ENCODE measurements at regions not wholly inside any gene's neighbourhood (a gene's known extent, or its start where the extent isn't known, plus 50 kb on each side); places are given as distances from the start of the nearest gene placed in this dataset.

DNA sequence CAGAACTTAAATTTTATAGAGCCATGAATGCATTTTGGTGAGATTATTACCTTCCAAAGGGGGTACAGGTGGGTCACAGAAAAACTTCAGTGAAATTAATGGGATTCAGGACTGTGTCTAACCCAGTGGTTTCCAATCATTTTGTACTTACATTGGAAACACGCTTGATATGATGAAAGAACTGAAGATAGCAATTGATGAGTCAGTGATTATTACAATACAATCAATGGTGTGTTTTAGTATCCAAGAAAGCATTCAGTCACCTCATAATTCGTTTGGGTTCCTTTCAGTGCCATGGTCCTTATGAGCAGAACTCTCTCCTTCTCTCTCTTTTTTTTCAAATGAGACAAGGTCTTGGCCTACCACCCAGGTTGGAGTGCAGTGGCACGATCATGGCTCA lies 66.5 kb upstream of the IGFBP5 start:
- peaks cover 8% of the 10 kb centered on the region for H3K27me3 ChIP-seq (ENCODE audit: control insufficient read depth, insufficient read depth, low read length)
- CTCF ChIA-PET = no interaction called here
- no peaks in the 10 kb centered on the region for H3K36me3 ChIP-seq (ENCODE audit: control insufficient read depth, insufficient read depth, low read length)
- POLR2A ChIA-PET = no interaction called here
- TF ChIP-seq, protein P1, sequence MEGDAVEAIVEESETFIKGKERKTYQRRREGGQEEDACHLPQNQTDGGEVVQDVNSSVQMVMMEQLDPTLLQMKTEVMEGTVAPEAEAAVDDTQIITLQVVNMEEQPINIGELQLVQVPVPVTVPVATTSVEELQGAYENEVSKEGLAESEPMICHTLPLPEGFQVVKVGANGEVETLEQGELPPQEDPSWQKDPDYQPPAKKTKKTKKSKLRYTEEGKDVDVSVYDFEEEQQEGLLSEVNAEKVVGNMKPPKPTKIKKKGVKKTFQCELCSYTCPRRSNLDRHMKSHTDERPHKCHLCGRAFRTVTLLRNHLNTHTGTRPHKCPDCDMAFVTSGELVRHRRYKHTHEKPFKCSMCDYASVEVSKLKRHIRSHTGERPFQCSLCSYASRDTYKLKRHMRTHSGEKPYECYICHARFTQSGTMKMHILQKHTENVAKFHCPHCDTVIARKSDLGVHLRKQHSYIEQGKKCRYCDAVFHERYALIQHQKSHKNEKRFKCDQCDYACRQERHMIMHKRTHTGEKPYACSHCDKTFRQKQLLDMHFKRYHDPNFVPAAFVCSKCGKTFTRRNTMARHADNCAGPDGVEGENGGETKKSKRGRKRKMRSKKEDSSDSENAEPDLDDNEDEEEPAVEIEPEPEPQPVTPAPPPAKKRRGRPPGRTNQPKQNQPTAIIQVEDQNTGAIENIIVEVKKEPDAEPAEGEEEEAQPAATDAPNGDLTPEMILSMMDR (IDR thresholded peaks at IDR 0.05; ENCODE audit: insufficient read depth, low read depth, low read length) = no peak
- DNase-seq (ENCODE audit: low read depth) = no peak
- no peak overlapping the region for H3K4me3 ChIP-seq (ENCODE audit: low read depth, low read length)

DNA sequence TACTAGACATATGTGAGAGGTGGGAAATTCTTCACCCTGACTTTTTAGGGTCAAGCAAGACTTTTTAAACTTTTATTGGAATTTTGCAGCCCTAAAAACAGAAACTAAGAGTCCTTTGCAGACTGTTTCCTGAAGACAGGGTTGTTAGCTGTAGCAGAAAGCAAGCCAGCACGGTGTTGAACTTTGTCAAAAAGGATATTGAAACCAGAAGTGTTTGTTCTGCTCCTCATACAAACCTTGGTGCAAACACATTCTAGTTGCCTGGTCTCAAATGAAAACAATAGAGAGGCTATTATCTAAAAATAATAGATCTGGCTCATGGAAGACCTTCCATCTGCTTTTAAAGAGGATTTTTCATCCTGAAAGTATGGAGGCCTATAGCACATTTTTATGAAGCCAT lies 65.8 kb upstream of the IGFBP5 start:
- H3K36me3 ChIP-seq (ENCODE audit: control insufficient read depth, insufficient read depth, low read length) = no peaks in the 10 kb centered on the region
- ChIA-PET CTCF (no interaction called here), POLR2A (no interaction called here)
- H3K27me3 ChIP-seq (ENCODE audit: control insufficient read depth, insufficient read depth, low read length) = peaks cover 7% of the 10 kb centered on the region
- TF ChIP-seq, protein P1 (IDR thresholded peaks at IDR 0.05; ENCODE audit: insufficient read depth, low read depth, low read length) = no peak
- no peak overlapping the region for H3K4me3 ChIP-seq (ENCODE audit: low read depth, low read length)
- no peak for DNase-seq (ENCODE audit: low read depth)

DNA sequence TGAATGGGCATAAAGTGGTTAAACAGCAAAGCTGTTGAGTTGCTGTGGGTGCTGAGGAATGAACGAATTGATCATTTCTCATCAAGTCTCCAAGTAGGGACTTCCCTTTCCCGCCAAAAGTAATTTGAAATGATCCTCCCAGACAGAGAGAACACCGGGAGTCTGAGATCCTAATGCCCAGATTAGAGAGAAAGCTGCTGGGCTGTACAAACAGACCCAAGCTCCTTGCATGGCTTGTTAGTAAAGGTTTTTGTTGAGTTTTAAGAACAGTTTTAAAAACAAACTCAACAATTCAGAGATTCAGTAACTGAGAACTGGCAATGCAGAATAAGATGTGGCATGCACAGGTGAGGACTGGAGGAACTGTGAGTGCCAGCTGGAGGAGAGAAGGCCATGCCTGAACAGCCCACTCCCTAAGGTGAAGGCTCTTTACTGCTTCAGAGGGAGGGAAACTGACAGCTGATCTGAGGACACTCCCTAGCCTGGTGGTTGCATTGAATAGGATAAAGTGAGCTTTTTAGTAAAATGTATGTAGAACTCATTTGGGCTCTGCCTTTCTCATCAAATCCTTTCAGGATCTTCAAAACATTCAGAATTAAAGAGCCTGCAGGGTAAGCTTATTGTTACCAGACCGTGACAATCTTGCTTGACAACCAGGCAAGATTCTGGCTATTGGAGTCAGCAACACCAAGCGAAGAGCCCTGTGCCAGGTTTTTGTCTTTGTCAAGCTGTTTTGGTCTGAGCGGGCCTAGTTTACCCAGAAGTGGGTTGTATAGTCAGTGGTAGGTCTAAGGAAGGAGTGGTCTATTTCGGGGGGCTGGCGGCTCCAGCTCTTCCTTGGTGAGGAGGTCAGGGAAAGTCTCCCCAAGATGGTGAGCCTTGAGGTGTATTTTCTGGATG lies 63.2 kb upstream of the IGFBP5 start:
- CTCF ChIA-PET = interaction anchor here (0.8 to 1.0 kb wide), 3 partner anchors 9 to 408 kb away, joined by 3 read pairs; no protein-coding TSS in a partner anchor
- POLR2A ChIA-PET = no interaction called here
- H3K36me3 ChIP-seq (ENCODE audit: control insufficient read depth, insufficient read depth, low read length) = no peaks in the 10 kb centered on the region

DNA sequence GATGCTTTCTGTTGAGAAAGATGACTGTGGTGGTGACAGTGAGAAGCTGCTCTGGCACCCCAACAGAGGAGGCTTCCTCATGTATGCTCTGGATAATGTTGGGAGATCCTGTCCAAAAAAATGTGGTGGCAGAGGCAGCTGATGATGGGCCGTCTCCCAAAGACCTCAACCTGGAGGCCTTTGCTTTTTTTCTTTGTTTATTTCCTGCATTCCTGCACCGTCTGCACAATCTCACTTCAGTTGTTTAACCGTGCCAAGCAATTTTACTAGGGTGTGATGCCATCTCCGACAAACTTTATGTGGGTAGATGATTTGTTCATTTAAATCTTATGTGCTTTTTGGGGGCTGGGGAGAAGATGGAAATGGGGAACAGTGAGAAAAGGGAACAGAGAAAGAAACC lies 62.2 kb upstream of the IGFBP5 start:
- TF ChIP-seq, protein P1 (IDR thresholded peaks at IDR 0.05; ENCODE audit: insufficient read depth, low read depth, low read length) = no peak
- H3K36me3 ChIP-seq (ENCODE audit: control insufficient read depth, insufficient read depth, low read length) = no peaks in the 10 kb centered on the region
- DNase-seq (ENCODE audit: low read depth) = no peak
- ChIA-PET POLR2A (no interaction called here), CTCF (interaction anchor here (0.8 kb wide), 1 partner anchor 135 kb away, joined by 3 read pairs; no protein-coding TSS in a partner anchor)
- H3K4me3 ChIP-seq (ENCODE audit: low read depth, low read length) = no peak overlapping the region
- H3K27me3 ChIP-seq (ENCODE audit: control insufficient read depth, insufficient read depth, low read length) = peaks cover 14% of the 10 kb centered on the region

More for the DNA sequence above, 63.2 kb upstream of the IGFBP5 start:
- DNase-seq (ENCODE audit: low read depth) = no peak
- Histone ChIP-seq H3K4me3 (ENCODE audit: low read depth, low read length) (no peak overlapping the region), H3K27me3 (ENCODE audit: control insufficient read depth, insufficient read depth, low read length) (peaks cover 11% of the 10 kb centered on the region)
- TF ChIP-seq, protein P1 (IDR thresholded peaks at IDR 0.05; ENCODE audit: insufficient read depth, low read depth, low read length) = no peak

DNA sequence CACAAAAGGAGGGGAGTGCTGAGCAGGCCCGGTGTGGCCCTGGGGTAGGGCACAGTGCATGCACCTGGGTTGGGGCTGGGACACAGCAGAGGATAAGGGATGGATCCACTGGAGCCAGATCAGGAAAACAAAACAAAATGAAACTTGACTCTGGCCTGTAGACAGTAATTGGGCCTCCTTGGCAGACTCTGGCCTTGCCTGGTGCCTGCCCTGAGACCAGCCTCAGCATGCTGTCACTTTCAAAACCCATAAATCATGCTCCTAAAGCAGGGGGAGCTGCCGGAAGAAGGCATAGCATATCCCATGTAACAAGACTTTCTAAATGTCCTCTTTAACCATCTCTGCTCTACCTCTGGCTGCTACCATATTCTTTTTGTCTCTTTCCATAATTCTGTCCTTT lies 61.1 kb upstream of the IGFBP5 start:
- TF ChIP-seq, protein P1 (IDR thresholded peaks at IDR 0.05; ENCODE audit: insufficient read depth, low read depth, low read length) = no peak
- Histone ChIP-seq H3K4me3 (ENCODE audit: low read depth, low read length) (no peak overlapping the region), H3K27me3 (ENCODE audit: control insufficient read depth, insufficient read depth, low read length) (peaks cover 15% of the 10 kb centered on the region), H3K36me3 (ENCODE audit: control insufficient read depth, insufficient read depth, low read length) (no peaks in the 10 kb centered on the region)
- ChIA-PET CTCF (interaction anchor here (0.8 to 1.7 kb wide), 2 partner anchors 10 to 136 kb away, joined by 3 read pairs; no protein-coding TSS in a partner anchor), POLR2A (no interaction called here)
- DNase-seq (ENCODE audit: low read depth) = no peak
